ENCODE measurements at regions not wholly inside any gene's neighbourhood (a gene's known extent, or its start where the extent isn't known, plus 50 kb on each side); places are given as distances from the start of the nearest gene placed in this dataset.

- no peak for TF ChIP-seq CTCF (conservative IDR thresholded peaks at IDR 0.05; ENCODE audit: low read length)
- no peak for TF ChIP-seq EZH2phosphoT487 (IDR thresholded peaks at IDR 0.05; ENCODE audit: borderline replicate concordance, low read depth, low read length)
Observed at GRCh38 chr2:36177282-36177681, 178.3 kb upstream of the CRIM1 start.

All from OCI-LY7 (cell line).